ENCODE measurements at regions not wholly inside any gene's neighbourhood (a gene's known extent, or its start where the extent isn't known, plus 50 kb on each side); places are given as distances from the start of the nearest gene placed in this dataset.
A peak's percentile ranks its signal among the peaks of the same experiment; 100 is the strongest.

- Histone ChIP-seq H2AFZ (ENCODE audit: control insufficient read depth, low read depth, low read length) (no peak overlapping the region), H3K9ac (ENCODE audit: control insufficient read depth, insufficient read depth, low read length) (no peak overlapping the region), H3K4me1 (ENCODE audit: control insufficient read depth, insufficient read depth, low read length) (no peaks in the 10 kb centered on the region), H3K9me3 (replicated peaks; ENCODE audit: control insufficient read depth, insufficient read depth, low read length) (no peaks in the 10 kb centered on the region), H3K79me2 (ENCODE audit: control insufficient read depth, insufficient read depth, low read length) (no peaks in the 10 kb centered on the region), H3K4me2 (ENCODE audit: control insufficient read depth, insufficient read depth) (no peak overlapping the region), H3K27ac (ENCODE audit: control insufficient read depth, insufficient read depth) (no peak overlapping the region), H3K4me3 (no peak overlapping the region), H3K27me3 (replicated peaks in 1 of 2; ENCODE audit: control insufficient read depth in 2 of 2, insufficient read depth in 2 of 2, low read length in 1 of 2) (no peaks in the 10 kb centered on the region), H4K20me1 (ENCODE audit: control insufficient read depth, insufficient read depth) (no peaks in the 10 kb centered on the region), H3K36me3 (ENCODE audit: control insufficient read depth in 2 of 2, insufficient read depth in 2 of 2, low read length in 1 of 2) (no peaks in the 10 kb centered on the region)
- DNase-seq (ENCODE audit: low read depth, low spot score) (peak; percentile 9), FAIRE-seq (peak; percentile 76), ATAC-seq (peak; percentile 88)
- CTCF ChIA-PET = interaction anchor here (0.5 to 1.6 kb wide), 7 partner anchors 8 to 995 kb away, joined by 3 to 5 read pairs (median 3); no protein-coding TSS in a partner anchor
- WGBS (ENCODE audit: insufficient coverage, insufficient replicate concordance, low lambda C conversion rate, missing lambda C conversion rate) = 0% methylated on average over 1 of the region's 1 CpG
- intact Hi-C loops (cut with micrococcal nuclease; ENCODE audit: unreplicated experiment) = loop anchor here (5.0 kb wide), 2 partner anchors 774 to 1179 kb away; no protein-coding TSS in a partner anchor
- POLR2A ChIA-PET = no interaction called here
- RAD21 ChIA-PET (ENCODE audit: unreplicated experiment) = interaction anchor here (0.7 to 1.1 kb wide), 2 partner anchors 785 to 1295 kb away, joined by 3 read pairs; no protein-coding TSS in a partner anchor
- no TSS peak for BruUV-seq (replicated peaks)
- in situ Hi-C loops (cut with MboI) = no loop called here
- SMC1A ChIA-PET (ENCODE audit: uncharacterized antibody, unreplicated experiment) = interaction anchor here (0.6 kb wide), 1 partner anchor 442 kb away, joined by 5 read pairs; no protein-coding TSS in a partner anchor
- TF ChIP-seq RAD21 (IDR thresholded peaks at IDR 0.05; ENCODE audit: insufficient read depth, low read depth, low read length) = peak; percentile 91
- TF ChIP-seq, protein P1, sequence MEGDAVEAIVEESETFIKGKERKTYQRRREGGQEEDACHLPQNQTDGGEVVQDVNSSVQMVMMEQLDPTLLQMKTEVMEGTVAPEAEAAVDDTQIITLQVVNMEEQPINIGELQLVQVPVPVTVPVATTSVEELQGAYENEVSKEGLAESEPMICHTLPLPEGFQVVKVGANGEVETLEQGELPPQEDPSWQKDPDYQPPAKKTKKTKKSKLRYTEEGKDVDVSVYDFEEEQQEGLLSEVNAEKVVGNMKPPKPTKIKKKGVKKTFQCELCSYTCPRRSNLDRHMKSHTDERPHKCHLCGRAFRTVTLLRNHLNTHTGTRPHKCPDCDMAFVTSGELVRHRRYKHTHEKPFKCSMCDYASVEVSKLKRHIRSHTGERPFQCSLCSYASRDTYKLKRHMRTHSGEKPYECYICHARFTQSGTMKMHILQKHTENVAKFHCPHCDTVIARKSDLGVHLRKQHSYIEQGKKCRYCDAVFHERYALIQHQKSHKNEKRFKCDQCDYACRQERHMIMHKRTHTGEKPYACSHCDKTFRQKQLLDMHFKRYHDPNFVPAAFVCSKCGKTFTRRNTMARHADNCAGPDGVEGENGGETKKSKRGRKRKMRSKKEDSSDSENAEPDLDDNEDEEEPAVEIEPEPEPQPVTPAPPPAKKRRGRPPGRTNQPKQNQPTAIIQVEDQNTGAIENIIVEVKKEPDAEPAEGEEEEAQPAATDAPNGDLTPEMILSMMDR (IDR thresholded peaks at IDR 0.05 in 2 of 3, conservative IDR thresholded peaks at IDR 0.05 in 1 of 3; ENCODE audit: control insufficient read depth in 2 of 3, extremely low read depth in 1 of 3, insufficient read depth in 1 of 3, low read depth in 3 of 3, low read length in 3 of 3) = peak; percentile 74 to 79 (median 76)
- no peak for TF ChIP-seq NRF1 (conservative IDR thresholded peaks at IDR 0.05; ENCODE audit: low read depth, low read length)
- peak; percentile 74; the same call in 1 of the 2 replicates for TF ChIP-seq SMC3 (IDR thresholded peaks at IDR 0.05; ENCODE audit: borderline replicate concordance, low read length)
- no peak for TF ChIP-seq ATF3 (IDR thresholded peaks at IDR 0.05; ENCODE audit: borderline replicate concordance, extremely low read depth, low read depth, low read length)
- TF ChIP-seq ZNF687 (IDR thresholded peaks at IDR 0.05) = no peak
Observed at GRCh38 chr4:127400731-127401346, 231.9 kb upstream of the INTU start.
